Activated CD4-positive, alpha-beta memory T cell treated with anti-CD3 and anti-CD28 coated beads, Interleukin-2, amount 10 ng/mL, durations not matched to agents 7 days and 5 days (primary cell): ENCODE measurements at regions not wholly inside any gene's neighbourhood (a gene's known extent, or its start where the extent isn't known, plus 50 kb on each side); places are given as distances from the start of the nearest gene placed in this dataset.

ENCODE experiments used
- CTCF ChIA-PET: fragments of 350-600 bp; sonication (Branson Sonifier 250); formaldehyde crosslinking; loops from one replicate; lab custom pipeline; 2021; ENCODE audit warnings: antibody characterized with exemption, inconsistent platforms; lab: Charles Lee
- POLR2A ChIA-PET: fragments of 350-600 bp; sonication (Branson Sonifier 250); formaldehyde crosslinking; loops from one replicate; lab custom pipeline; 2021; ENCODE audit warnings: antibody characterized with exemption; lab: Charles Lee
- DNase-seq: peaks from one replicate; pipeline ENCODE4 v3.0.0-alpha.2; 2020
- H3K27ac Mint-ChIP-seq: one replicate; pipeline ENCODE4 v1.8.0; 2021; ENCODE audit warnings: mild to moderate bottlenecking, mixed read lengths
- H3K27me3 Mint-ChIP-seq: one replicate; pipeline ENCODE4 v1.8.0; 2021; ENCODE audit warnings: mixed read lengths
- H3K36me3 Mint-ChIP-seq: one replicate; pipeline ENCODE4 v1.8.0; 2021; ENCODE audit warnings: low read depth, mixed read lengths
- H3K4me1 Mint-ChIP-seq: one replicate; pipeline ENCODE4 v1.8.0; 2021; ENCODE audit warnings: mixed read lengths
- H3K4me3 Mint-ChIP-seq: one replicate; pipeline ENCODE4 v1.8.0; 2021; ENCODE audit warnings: mild to moderate bottlenecking, mixed read lengths
- H3K9me3 Mint-ChIP-seq: one replicate; pipeline ENCODE4 v1.8.0; 2021; ENCODE audit warnings: mixed read lengths

- no peaks in the 10 kb centered on the region for H3K4me1 Mint-ChIP-seq
- peaks cover 4% of the 10 kb centered on the region for H3K9me3 Mint-ChIP-seq
- POLR2A ChIA-PET = no interaction called here
- no peaks in the 10 kb centered on the region for H3K36me3 Mint-ChIP-seq
- no peak overlapping the region for H3K27ac Mint-ChIP-seq
- CTCF ChIA-PET = no interaction called here
- no peak overlapping the region for H3K4me3 Mint-ChIP-seq
- no peak for DNase-seq
- no peaks in the 10 kb centered on the region for H3K27me3 Mint-ChIP-seq
Measured at GRCh38 chr2:22525681-22526080, 859.3 kb upstream of the KLHL29 start.

- ChIA-PET CTCF (no interaction called here), POLR2A (no interaction called here)
- Mint-ChIP-seq H3K9me3 (peaks cover 7% of the 10 kb centered on the region), H3K27ac (no peak overlapping the region), H3K4me3 (no peak overlapping the region), H3K27me3 (no peaks in the 10 kb centered on the region), H3K4me1 (no peaks in the 10 kb centered on the region), H3K36me3 (no peaks in the 10 kb centered on the region)
- DNase-seq = no peak
Measured at GRCh38 chr2:22530131-22530530, 854.8 kb upstream of the KLHL29 start.

GRCh38 chr2:22536133-22536532 is 848.8 kb upstream of the KLHL29 start:
- Mint-ChIP-seq H3K27ac (no peak overlapping the region), H3K9me3 (peaks cover 8% of the 10 kb centered on the region), H3K4me1 (no peaks in the 10 kb centered on the region), H3K4me3 (no peak overlapping the region), H3K27me3 (no peaks in the 10 kb centered on the region), H3K36me3 (no peaks in the 10 kb centered on the region)
- DNase-seq = no peak
- CTCF ChIA-PET = no interaction called here
- POLR2A ChIA-PET = no interaction called here

DNA sequence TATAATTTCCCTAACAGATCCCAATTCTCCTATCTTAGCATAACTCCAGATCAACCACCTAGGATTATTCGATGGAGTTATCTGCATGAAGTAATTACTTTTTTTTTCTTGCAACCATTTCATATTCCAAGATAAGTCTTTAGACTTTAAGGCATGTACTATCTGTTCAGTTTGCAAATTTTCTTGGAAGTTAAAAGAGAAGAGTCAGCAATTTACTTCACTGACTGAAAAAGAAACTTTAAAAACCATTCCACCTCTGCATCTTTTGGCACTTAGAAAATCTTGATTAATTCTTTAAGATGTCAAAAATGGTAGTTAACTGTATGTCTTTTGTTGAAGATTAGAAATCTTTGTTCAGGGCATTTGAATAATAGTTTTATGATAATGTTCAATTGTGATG is 830.5 kb upstream of the KLHL29 start:
- Mint-ChIP-seq H3K9me3 (peaks cover 3% of the 10 kb centered on the region), H3K4me3 (no peak overlapping the region), H3K27ac (no peak overlapping the region), H3K27me3 (no peaks in the 10 kb centered on the region), H3K36me3 (no peaks in the 10 kb centered on the region), H3K4me1 (no peaks in the 10 kb centered on the region)
- no peak for DNase-seq
- POLR2A ChIA-PET = no interaction called here
- CTCF ChIA-PET = no interaction called here

GRCh38 chr2:22557406-22557805 is 827.6 kb upstream of the KLHL29 start:
- H3K27ac Mint-ChIP-seq = no peak overlapping the region
- ChIA-PET CTCF (no interaction called here), POLR2A (no interaction called here)
- no peaks in the 10 kb centered on the region for H3K36me3 Mint-ChIP-seq
- H3K4me1 Mint-ChIP-seq = no peaks in the 10 kb centered on the region
- H3K27me3 Mint-ChIP-seq = no peaks in the 10 kb centered on the region
- peaks cover 4% of the 10 kb centered on the region for H3K9me3 Mint-ChIP-seq
- DNase-seq = no peak
- no peak overlapping the region for H3K4me3 Mint-ChIP-seq

DNA sequence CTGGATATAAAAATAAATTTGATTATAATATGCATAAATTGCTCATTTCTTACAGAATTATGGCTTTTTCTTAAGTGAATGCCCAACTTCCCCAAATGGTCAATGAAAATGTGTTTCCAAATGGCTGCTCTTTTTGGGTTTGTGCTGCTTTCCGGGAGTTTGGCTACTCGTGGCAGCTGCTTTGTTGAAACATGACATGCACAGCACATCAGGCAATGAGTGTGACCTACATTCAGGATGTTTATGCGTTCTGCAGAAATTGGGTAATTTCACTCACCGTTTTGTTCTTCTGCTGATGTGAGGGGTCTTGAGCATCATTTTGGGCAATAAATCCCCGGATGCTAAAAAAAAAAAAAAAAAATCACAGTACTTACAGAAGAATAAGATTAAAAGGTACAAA is 825.0 kb upstream of the KLHL29 start:
- H3K27me3 Mint-ChIP-seq = no peaks in the 10 kb centered on the region
- DNase-seq = no peak
- no peaks in the 10 kb centered on the region for H3K4me1 Mint-ChIP-seq
- ChIA-PET CTCF (no interaction called here), POLR2A (no interaction called here)
- H3K36me3 Mint-ChIP-seq = no peaks in the 10 kb centered on the region
- H3K9me3 Mint-ChIP-seq = peaks cover 11% of the 10 kb centered on the region
- no peak overlapping the region for H3K27ac Mint-ChIP-seq
- H3K4me3 Mint-ChIP-seq = no peak overlapping the region

- Mint-ChIP-seq H3K4me1 (no peaks in the 10 kb centered on the region), H3K36me3 (no peaks in the 10 kb centered on the region), H3K4me3 (no peak overlapping the region), H3K9me3 (peaks cover 23% of the 10 kb centered on the region), H3K27ac (no peak overlapping the region), H3K27me3 (no peaks in the 10 kb centered on the region)
- DNase-seq = no peak
- ChIA-PET POLR2A (no interaction called here), CTCF (no interaction called here)
Measured at GRCh38 chr2:22579341-22579740, 805.6 kb upstream of the KLHL29 start.

DNA sequence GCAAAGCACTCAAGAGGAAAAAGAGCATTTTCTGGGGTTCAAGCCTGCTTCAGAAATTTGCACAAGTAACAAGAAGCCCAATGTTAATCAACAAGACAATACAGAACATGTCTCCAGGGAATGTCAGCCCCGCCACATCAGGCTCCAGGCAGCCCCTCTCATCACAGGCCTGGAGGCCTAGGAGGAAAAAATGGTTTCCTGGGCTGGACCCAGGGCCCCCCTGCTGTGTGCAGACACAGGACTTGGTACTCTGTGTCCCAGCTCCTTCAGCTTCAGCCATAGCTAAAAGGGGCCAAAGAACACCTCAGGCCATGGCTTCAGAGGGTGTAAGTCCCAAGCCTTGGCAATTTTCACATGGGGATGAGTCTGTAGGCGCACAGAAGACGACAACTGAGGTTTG is 802.9 kb upstream of the KLHL29 start:
- POLR2A ChIA-PET = no interaction called here
- Mint-ChIP-seq H3K27me3 (no peaks in the 10 kb centered on the region), H3K9me3 (peaks cover 23% of the 10 kb centered on the region)

GRCh38 chr2:22596306-22596705 is 788.7 kb upstream of the KLHL29 start:
- CTCF ChIA-PET = no interaction called here
- POLR2A ChIA-PET = no interaction called here
- DNase-seq = no peak
- Mint-ChIP-seq H3K27ac (no peak overlapping the region), H3K4me1 (no peaks in the 10 kb centered on the region), H3K4me3 (no peak overlapping the region), H3K27me3 (no peaks in the 10 kb centered on the region), H3K36me3 (no peaks in the 10 kb centered on the region), H3K9me3 (peaks cover 22% of the 10 kb centered on the region)

More for the DNA sequence above, 802.9 kb upstream of the KLHL29 start:
- DNase-seq = no peak
- Mint-ChIP-seq H3K27ac (no peak overlapping the region), H3K4me3 (no peak overlapping the region), H3K36me3 (no peaks in the 10 kb centered on the region), H3K4me1 (no peaks in the 10 kb centered on the region)
- CTCF ChIA-PET = no interaction called here

- Mint-ChIP-seq H3K36me3 (no peaks in the 10 kb centered on the region), H3K4me1 (no peaks in the 10 kb centered on the region), H3K4me3 (no peak overlapping the region), H3K27me3 (no peaks in the 10 kb centered on the region), H3K27ac (no peak overlapping the region), H3K9me3 (peaks cover 7% of the 10 kb centered on the region)
- ChIA-PET CTCF (no interaction called here), POLR2A (no interaction called here)
- DNase-seq = no peak
Measured at GRCh38 chr2:22600156-22600555, 784.8 kb upstream of the KLHL29 start.

DNA sequence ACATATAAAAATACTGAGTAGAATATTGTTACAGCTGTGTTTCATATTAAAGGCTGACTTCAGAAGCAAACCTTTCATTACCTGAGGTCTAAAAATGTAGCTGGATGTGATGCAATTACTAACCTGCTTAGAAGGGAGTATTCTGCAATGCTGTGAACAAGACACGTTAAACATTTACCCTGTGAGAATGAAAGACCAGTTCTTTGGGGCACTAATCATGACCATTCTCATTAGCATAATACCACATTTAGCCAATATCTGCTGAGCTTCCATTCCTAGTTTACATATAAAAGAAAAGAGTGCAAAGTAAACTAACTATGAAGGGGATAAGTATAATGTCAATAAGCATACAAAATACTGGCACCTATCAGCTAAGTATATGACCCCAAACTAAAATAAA is 784.0 kb upstream of the KLHL29 start:
- no peak overlapping the region for H3K4me3 Mint-ChIP-seq
- H3K9me3 Mint-ChIP-seq = peaks cover 7% of the 10 kb centered on the region

GRCh38 chr2:22604136-22604535 is 780.8 kb upstream of the KLHL29 start:
- H3K9me3 Mint-ChIP-seq = no peaks in the 10 kb centered on the region
- no peaks in the 10 kb centered on the region for H3K36me3 Mint-ChIP-seq
- ChIA-PET CTCF (no interaction called here), POLR2A (no interaction called here)
- no peak for DNase-seq
- no peak overlapping the region for H3K27ac Mint-ChIP-seq
- H3K4me3 Mint-ChIP-seq = no peak overlapping the region
- H3K27me3 Mint-ChIP-seq = no peaks in the 10 kb centered on the region
- no peaks in the 10 kb centered on the region for H3K4me1 Mint-ChIP-seq

More for the DNA sequence above, 784.0 kb upstream of the KLHL29 start:
- ChIA-PET CTCF (no interaction called here), POLR2A (no interaction called here)
- Mint-ChIP-seq H3K4me1 (no peaks in the 10 kb centered on the region), H3K27ac (no peak overlapping the region), H3K27me3 (no peaks in the 10 kb centered on the region), H3K36me3 (no peaks in the 10 kb centered on the region)
- no peak for DNase-seq

DNA sequence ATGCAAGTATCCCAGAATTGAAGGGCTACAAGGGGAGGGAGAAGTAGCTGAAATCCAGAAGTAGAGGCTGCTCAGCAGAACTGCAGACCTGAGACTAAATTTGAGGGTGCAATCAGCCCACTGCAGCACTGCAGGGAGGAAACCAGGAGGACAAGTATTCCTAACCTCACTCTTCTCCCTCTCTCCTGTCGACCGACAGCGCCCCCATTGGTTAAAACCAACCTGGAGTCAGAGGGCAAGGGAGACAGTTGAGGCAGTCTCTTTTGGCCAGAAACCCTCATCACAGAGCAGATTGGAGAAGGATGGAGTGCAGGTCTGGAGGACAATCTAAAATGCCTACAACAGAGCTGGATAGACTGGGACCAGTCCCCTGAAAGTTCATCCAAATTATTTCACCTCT is 768.9 kb upstream of the KLHL29 start:
- Mint-ChIP-seq H3K4me3 (no peak overlapping the region), H3K27me3 (no peaks in the 10 kb centered on the region), H3K27ac (no peak overlapping the region), H3K36me3 (no peaks in the 10 kb centered on the region), H3K9me3 (peaks cover 6% of the 10 kb centered on the region), H3K4me1 (no peaks in the 10 kb centered on the region)
- CTCF ChIA-PET = no interaction called here
- POLR2A ChIA-PET = no interaction called here
- DNase-seq = no peak

- no peak for DNase-seq
- no peaks in the 10 kb centered on the region for H3K4me1 Mint-ChIP-seq
- no peaks in the 10 kb centered on the region for H3K36me3 Mint-ChIP-seq
- ChIA-PET CTCF (no interaction called here), POLR2A (no interaction called here)
- H3K9me3 Mint-ChIP-seq = peaks cover 7% of the 10 kb centered on the region
- H3K4me3 Mint-ChIP-seq = no peak overlapping the region
- no peaks in the 10 kb centered on the region for H3K27me3 Mint-ChIP-seq
- H3K27ac Mint-ChIP-seq = no peak overlapping the region
Measured at GRCh38 chr2:22623620-22624019, 761.4 kb upstream of the KLHL29 start.

DNA sequence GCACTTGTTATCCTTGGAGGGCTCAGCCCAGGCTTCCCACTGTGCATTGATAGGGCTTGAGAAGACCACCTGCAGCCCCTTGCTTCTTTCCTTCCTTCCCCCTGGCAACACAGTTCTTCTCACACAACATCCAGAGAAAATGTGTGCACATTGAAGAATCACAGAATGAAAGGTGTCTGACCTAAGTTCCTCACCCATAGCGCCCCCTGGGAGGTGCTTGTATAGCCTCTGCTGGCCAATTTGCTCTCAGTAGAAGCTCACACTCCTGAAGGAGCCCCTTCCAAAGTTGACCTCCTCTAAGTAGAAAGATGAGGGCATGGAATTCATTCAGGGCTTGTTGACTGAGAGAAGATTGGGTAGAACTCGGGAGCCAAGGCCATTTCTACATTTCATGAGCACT is 758.4 kb upstream of the KLHL29 start:
- Mint-ChIP-seq H3K27me3 (no peaks in the 10 kb centered on the region), H3K27ac (no peak overlapping the region), H3K36me3 (no peaks in the 10 kb centered on the region), H3K4me3 (no peak overlapping the region), H3K9me3 (peaks cover 6% of the 10 kb centered on the region), H3K4me1 (no peaks in the 10 kb centered on the region)
- no peak for DNase-seq
- ChIA-PET CTCF (no interaction called here), POLR2A (no interaction called here)
